HCT116 (cell line): ENCODE measurements at regions not wholly inside any gene's neighbourhood (a gene's known extent, or its start where the extent isn't known, plus 50 kb on each side); places are given as distances from the start of the nearest gene placed in this dataset.

Source experiments
- ATAC-seq: fragments of 200-7000 bp; cut with Tn5 transposase; 2 replicates; pipeline ENCODE4 v1.9.1; 2020; ENCODE audit warnings: mild to moderate bottlenecking, moderate library complexity
- BruUV-seq: library from RNA; stranded (reverse); fragments of 400-500 nt; replicated peaks from 2 replicates; lab custom pipeline; 2021; lab: Mats Ljungman, UMichigan
- CTCF ChIA-PET: fragments of 300-600 bp; sonication (Branson Sonifier 250); formaldehyde crosslinking; loops from one replicate; lab custom pipeline; 2021; ENCODE audit warnings: antibody characterized with exemption; lab: Charles Lee
- POLR2A ChIA-PET: fragments of 300-600, 350-600 bp; sonication (Branson Sonifier 250); formaldehyde crosslinking; loops from one replicate; lab custom pipeline; 2021; ENCODE audit warnings: antibody characterized with exemption; lab: Charles Lee
- RAD21 ChIA-PET, 2 experiments: fragments of 300-600 bp; sonication (Branson Sonifier 250); formaldehyde crosslinking; loops; one replicate each; lab custom pipeline; 2023; ENCODE audit warnings: low total read pairs in 2 of 2; ENCODE audit not compliant: uncharacterized antibody in 2 of 2, unreplicated experiment in 2 of 2, low non-redundant PET in 1 of 2; lab: Charles Lee
- DNase-seq: peaks from one replicate; pipeline ENCODE4 v3.0.0-alpha.2; 2010; ENCODE audit warnings: low read depth, low spot score
- H2AFZ ChIP-seq: fragments of 200-600 bp; shearing (Covaris generic), sonication (generic); 2 replicates; pipeline ENCODE4 v1.6.1; 2017; ENCODE audit warnings: low read depth, mixed run types, mixed read lengths, antibody characterized with exemption, low read length; ENCODE audit not compliant: poor library complexity, severe bottlenecking
- H3K27ac ChIP-seq: 2 replicates; pipeline ENCODE4 v1.5.1; 2012; ENCODE audit warnings: low read depth, low read length
- H3K27me3 ChIP-seq: fragments of 200-600 bp; sonication (generic); 2 replicates; pipeline ENCODE4 v1.6.1; 2016; ENCODE audit warnings: mixed run types, low read length, mixed read lengths; ENCODE audit not compliant: insufficient read depth
- H3K36me3 ChIP-seq, 2 experiments: fragments of 200-500 bp in 1 of 2; fragments of 200-600 bp in 1 of 2; sonication (Bioruptor generic) in 1 of 2; sonication (generic) in 1 of 2; 2 replicates each; pipeline versions ENCODE4 v1.5.1 to v1.6.1; 2014 to 2016; ENCODE audit warnings: low read length in 2 of 2, inconsistent platforms in 1 of 2, mixed read lengths in 1 of 2, mixed run types in 1 of 2; ENCODE audit not compliant: insufficient read depth in 2 of 2, control insufficient read depth in 1 of 2
- H3K4me1 ChIP-seq, 2 experiments: fragments of 200-600 bp in 1 of 2; sonication (generic) in 1 of 2; 2 replicates each; pipeline versions ENCODE4 v1.5.1 to v1.6.1; 2012 to 2017; ENCODE audit warnings: low read length in 2 of 2, inconsistent platforms in 1 of 2, mild to moderate bottlenecking in 1 of 2, mixed read lengths in 1 of 2, mixed run types in 1 of 2, moderate library complexity in 1 of 2; ENCODE audit not compliant: insufficient read depth in 2 of 2, control insufficient read depth in 1 of 2
- H3K4me2 ChIP-seq: fragments of 200-600 bp; sonication (generic); 2 replicates; pipeline ENCODE4 v1.6.1; 2017; ENCODE audit warnings: mixed run types, low read length, mixed read lengths
- H3K4me3 ChIP-seq, 2 experiments: fragments of 200-600 bp in 1 of 2; sonication (generic) in 1 of 2; replicated peaks in 1 of 2; 2 replicates each; pipeline ENCODE4 v1.5.1; 2011 to 2016; ENCODE audit warnings: low read length in 2 of 2, control low read depth in 1 of 2, low read depth in 1 of 2, mild to moderate bottlenecking in 1 of 2, mixed read lengths in 1 of 2, mixed run types in 1 of 2
- H3K79me2 ChIP-seq: fragments of 200-600 bp; sonication (generic); 2 replicates; pipeline ENCODE4 v1.6.1; 2017; ENCODE audit warnings: mild to moderate bottlenecking, mixed run types, low read length, moderate library complexity, mixed read lengths; ENCODE audit not compliant: insufficient read depth
- H3K9ac ChIP-seq: fragments of 200-600 bp; sonication (generic); 2 replicates; pipeline ENCODE4 v1.6.1; 2016; ENCODE audit warnings: low read length, mixed read lengths
- H3K9me2 ChIP-seq: fragments of 200-600 bp; sonication (generic), shearing (Covaris generic); 2 replicates; pipeline ENCODE4 v1.6.1; 2017; ENCODE audit warnings: mixed run types, mild to moderate bottlenecking, moderate library complexity; ENCODE audit not compliant: insufficient read depth
- H3K9me3 ChIP-seq, 2 experiments: fragments of 200-500 bp in 1 of 2; fragments of 200-600 bp in 1 of 2; sonication (Bioruptor generic) in 1 of 2; sonication (generic) in 1 of 2; 2 replicates each; pipeline ENCODE4 v1.6.1; 2014 to 2017; ENCODE audit warnings: low read length in 2 of 2, mixed read lengths in 2 of 2, inconsistent platforms in 1 of 2, low read depth in 1 of 2, mild to moderate bottlenecking in 1 of 2, mixed run types in 1 of 2, moderate library complexity in 1 of 2; ENCODE audit not compliant: control insufficient read depth in 1 of 2, insufficient read depth in 1 of 2
- H4K20me1 ChIP-seq: fragments of 200-600 bp; sonication (generic), shearing (Covaris generic); 2 replicates; pipeline ENCODE4 v1.6.1; 2017; ENCODE audit warnings: mixed run types, mild to moderate bottlenecking, moderate library complexity; ENCODE audit not compliant: insufficient read depth
- CBX3 ChIP-seq: IDR thresholded peaks from 2 replicates; pipeline ENCODE4 v1.6.1; 2012; ENCODE audit warnings: low read depth
- CEBPB ChIP-seq: IDR thresholded peaks from 2 replicates; pipeline ENCODE4 v1.6.1; 2012; ENCODE audit warnings: low read depth
- ELF1 ChIP-seq: IDR thresholded peaks from 2 replicates; pipeline ENCODE4 v1.6.1; 2012; ENCODE audit warnings: low read depth, borderline replicate concordance
- EZH2phosphoT487 ChIP-seq: fragments of 200-600 bp; IDR thresholded peaks from 2 replicates; pipeline ENCODE4 v1.6.1; 2018; ENCODE audit warnings: antibody characterized with exemption, borderline replicate concordance
- JUND ChIP-seq: IDR thresholded peaks from 2 replicates; pipeline ENCODE4 v1.6.1; 2012
- MAX ChIP-seq: IDR thresholded peaks from 2 replicates; pipeline ENCODE4 v1.6.1; 2012
- POLR2A ChIP-seq: IDR thresholded peaks from 2 replicates; pipeline ENCODE4 v1.7.0; 2011; ENCODE audit warnings: borderline replicate concordance; ENCODE audit not compliant: insufficient read depth, insufficient read length; ENCODE audit errors: extremely low read depth
- POLR2AphosphoS5 ChIP-seq: IDR thresholded peaks from 2 replicates; pipeline ENCODE4 v1.6.1; 2011; ENCODE audit warnings: mild to moderate bottlenecking, low read depth, low read length, moderate library complexity
- SP1 ChIP-seq: IDR thresholded peaks from 2 replicates; pipeline ENCODE4 v1.6.1; 2012; ENCODE audit warnings: low read depth
- SRF ChIP-seq: IDR thresholded peaks from 2 replicates; pipeline ENCODE4 v1.6.1; 2012; ENCODE audit warnings: low read depth
- TCF7L2 ChIP-seq: IDR thresholded peaks from 2 replicates; pipeline ENCODE4 v1.7.0; 2011; ENCODE audit warnings: borderline replicate concordance, inconsistent platforms; ENCODE audit not compliant: insufficient read depth, insufficient read length; ENCODE audit errors: extremely low read depth
- YY1 ChIP-seq: IDR thresholded peaks from 2 replicates; pipeline ENCODE4 v1.6.1; 2011; ENCODE audit warnings: low read length, low read depth, moderate library complexity, mild to moderate bottlenecking; ENCODE audit not compliant: insufficient replicate concordance; ENCODE audit errors: extremely low read depth
- ZBTB33 ChIP-seq: IDR thresholded peaks from 2 replicates; pipeline ENCODE4 v1.6.1; 2011; ENCODE audit warnings: mild to moderate bottlenecking, low read length, moderate library complexity; ENCODE audit not compliant: insufficient replicate concordance; ENCODE audit errors: extremely low read depth
- ZFX ChIP-seq: fragments of 450-650 bp; IDR thresholded peaks from 2 replicates; pipeline ENCODE4 v1.6.1; 2017
- ZNF274 ChIP-seq: fragments of 200-500 bp; sonication (Bioruptor generic); IDR thresholded peaks from 2 replicates; pipeline ENCODE4 v1.6.1; 2014; ENCODE audit warnings: mild to moderate bottlenecking, low read depth, low read length, inconsistent platforms
- intact Hi-C: fragments of 100-400 bp; cut with micrococcal nuclease; formaldehyde crosslinking; loops from 2 replicates; pipeline ENCODE4 v1.10.0; 2022
- TF ChIP-seq, protein P1 (sequence below): IDR thresholded peaks from 2 replicates; pipeline ENCODE4 v1.6.1; 2012; ENCODE audit warnings: low read depth

GRCh38 chr9:11559001-11559776, 946.4 kb upstream of the PTPRD start:
- ATAC-seq = no peak
- Histone ChIP-seq H3K4me2 (no peak overlapping the region), H3K36me3 (no peaks in the 10 kb centered on the region), H3K27me3 (no peaks in the 10 kb centered on the region), H4K20me1 (no peaks in the 10 kb centered on the region), H3K4me3 (no peak overlapping the region), H3K79me2 (no peaks in the 10 kb centered on the region), H3K9ac (no peak overlapping the region), H2AFZ (no peak overlapping the region), H3K9me2 (no peaks in the 10 kb centered on the region), H3K27ac (no peak overlapping the region), H3K4me1 (no peaks in the 10 kb centered on the region), H3K9me3 (peaks cover 9 to 25% of the 10 kb centered on the region in 2 experiments; a peak in 3 of 4 replicates)
- TF ChIP-seq ELF1 (no peak), CBX3 (no peak), SRF (no peak), ZNF274 (no peak), POLR2AphosphoS5 (no peak), YY1 (no peak), JUND (no peak), MAX (no peak), POLR2A (no peak), ZBTB33 (no peak), EZH2phosphoT487 (no peak), CEBPB (no peak), SP1 (no peak), ZFX (no peak), TCF7L2 (no peak)
- TF ChIP-seq, protein P1, sequence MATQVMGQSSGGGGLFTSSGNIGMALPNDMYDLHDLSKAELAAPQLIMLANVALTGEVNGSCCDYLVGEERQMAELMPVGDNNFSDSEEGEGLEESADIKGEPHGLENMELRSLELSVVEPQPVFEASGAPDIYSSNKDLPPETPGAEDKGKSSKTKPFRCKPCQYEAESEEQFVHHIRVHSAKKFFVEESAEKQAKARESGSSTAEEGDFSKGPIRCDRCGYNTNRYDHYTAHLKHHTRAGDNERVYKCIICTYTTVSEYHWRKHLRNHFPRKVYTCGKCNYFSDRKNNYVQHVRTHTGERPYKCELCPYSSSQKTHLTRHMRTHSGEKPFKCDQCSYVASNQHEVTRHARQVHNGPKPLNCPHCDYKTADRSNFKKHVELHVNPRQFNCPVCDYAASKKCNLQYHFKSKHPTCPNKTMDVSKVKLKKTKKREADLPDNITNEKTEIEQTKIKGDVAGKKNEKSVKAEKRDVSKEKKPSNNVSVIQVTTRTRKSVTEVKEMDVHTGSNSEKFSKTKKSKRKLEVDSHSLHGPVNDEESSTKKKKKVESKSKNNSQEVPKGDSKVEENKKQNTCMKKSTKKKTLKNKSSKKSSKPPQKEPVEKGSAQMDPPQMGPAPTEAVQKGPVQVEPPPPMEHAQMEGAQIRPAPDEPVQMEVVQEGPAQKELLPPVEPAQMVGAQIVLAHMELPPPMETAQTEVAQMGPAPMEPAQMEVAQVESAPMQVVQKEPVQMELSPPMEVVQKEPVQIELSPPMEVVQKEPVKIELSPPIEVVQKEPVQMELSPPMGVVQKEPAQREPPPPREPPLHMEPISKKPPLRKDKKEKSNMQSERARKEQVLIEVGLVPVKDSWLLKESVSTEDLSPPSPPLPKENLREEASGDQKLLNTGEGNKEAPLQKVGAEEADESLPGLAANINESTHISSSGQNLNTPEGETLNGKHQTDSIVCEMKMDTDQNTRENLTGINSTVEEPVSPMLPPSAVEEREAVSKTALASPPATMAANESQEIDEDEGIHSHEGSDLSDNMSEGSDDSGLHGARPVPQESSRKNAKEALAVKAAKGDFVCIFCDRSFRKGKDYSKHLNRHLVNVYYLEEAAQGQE = no peak
- ChIA-PET CTCF (no interaction called here), POLR2A (no interaction called here), RAD21 (no interaction called here)
- DNase-seq = no peak
- BruUV-seq = no TSS peak
- intact Hi-C loops = no loop called here
